CD4-positive, alpha-beta T cell treated with Interleukin-10 for 1 hour (primary cell): ENCODE measurements at regions not wholly inside any gene's neighbourhood (a gene's known extent, or its start where the extent isn't known, plus 50 kb on each side); places are given as distances from the start of the nearest gene placed in this dataset.

Experiments
- DNase-seq: peaks from one replicate; pipeline ENCODE4 v3.0.0-alpha.2; 2020

DNA sequence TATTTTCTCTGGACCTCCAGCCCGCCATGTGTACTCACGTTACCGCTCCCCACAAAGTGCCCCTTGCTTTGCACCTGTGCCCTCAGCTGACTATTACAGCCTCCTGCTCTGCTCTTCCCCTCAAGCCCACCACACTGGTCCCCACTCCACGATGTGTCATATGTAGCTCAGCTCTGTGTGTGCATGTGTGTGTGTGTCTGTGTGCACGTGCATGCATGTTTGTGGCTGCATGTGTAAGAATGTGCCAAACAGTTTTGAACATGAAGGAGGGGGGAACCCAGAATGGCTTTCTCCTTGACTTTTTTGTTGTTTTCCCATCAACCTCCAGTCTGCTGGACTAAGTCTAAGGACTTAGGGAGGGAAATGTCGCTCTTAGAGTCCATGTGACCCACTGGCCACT lies 54.8 kb upstream of the BTRC start:
- no peak for DNase-seq

GRCh38 chr10:101301111-101301731 lies 52.7 kb upstream of the BTRC start:
- peak; percentile 20 for DNase-seq

DNA sequence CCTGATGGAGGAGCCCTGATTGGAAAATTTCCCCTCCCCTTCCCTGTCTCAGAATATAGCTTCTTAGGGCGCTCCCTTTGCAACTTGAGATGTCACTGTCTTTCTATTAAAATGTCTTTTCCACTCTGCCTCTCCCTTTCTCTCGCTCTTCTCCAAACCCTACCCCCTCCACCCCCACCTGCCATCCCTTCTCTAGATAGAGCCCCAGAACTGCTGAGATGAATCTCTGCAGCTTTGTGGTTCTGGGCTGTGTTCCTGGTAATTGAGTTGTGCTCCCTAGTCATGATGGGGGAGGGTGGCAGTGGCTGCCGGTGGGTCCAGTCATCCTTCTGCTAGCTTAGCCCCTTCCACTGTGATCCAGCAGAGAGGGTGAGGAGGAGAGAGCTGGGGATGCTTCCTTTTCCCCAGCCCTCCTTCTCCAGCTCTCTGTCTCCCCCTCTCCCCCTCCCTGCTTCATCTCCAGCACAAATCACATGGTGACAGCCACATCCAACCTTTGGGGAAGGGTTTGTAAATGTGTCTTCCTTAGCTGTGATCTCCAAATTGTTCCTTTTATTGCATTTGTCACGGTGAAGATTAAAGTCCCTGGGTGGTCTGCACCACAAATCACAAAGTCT lies 50.8 kb upstream of the BTRC start:
- DNase-seq: no peak
